ENCODE measurements at regions not wholly inside any gene's neighbourhood (a gene's known extent, or its start where the extent isn't known, plus 50 kb on each side); places are given as distances from the start of the nearest gene placed in this dataset.
"Not testable (repeated sequence)": the region's sequence is repeated elsewhere in the genome, so short reads cannot be mapped to it uniquely, and the experiment has no call there.

GRCh38 chr2:144117086-144117485 is 402.8 kb downstream of the ZEB2 start:
- DNase-seq, result no peak

GRCh38 chr2:144115739-144116291 is 404.1 kb downstream of the ZEB2 start:
- DNase-seq, result no peak

- no peak for DNase-seq
Observed at GRCh38 chr2:144114760-144115159, 405.2 kb downstream of the ZEB2 start.

- no peak for DNase-seq
Observed at GRCh38 chr2:144111437-144111836, 408.5 kb downstream of the ZEB2 start.

DNA sequence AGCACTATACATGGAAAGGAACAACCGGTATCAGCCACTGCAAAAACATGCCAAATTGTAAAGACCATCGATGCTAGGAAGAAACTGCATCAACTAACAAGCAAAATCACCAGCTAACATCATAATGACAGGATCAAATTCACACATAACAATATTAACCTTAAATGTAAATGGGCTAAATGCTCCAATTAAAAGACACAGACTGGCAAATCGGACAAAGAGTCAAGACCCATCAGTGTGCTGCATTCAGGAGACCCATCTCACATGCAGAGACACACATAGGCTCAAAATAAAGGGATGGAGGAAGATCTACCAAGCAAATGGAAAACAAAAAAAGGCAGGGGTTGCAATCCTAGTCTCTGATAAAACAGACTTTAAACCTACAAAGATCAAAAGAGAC is 413.8 kb downstream of the ZEB2 start:
- DNase-seq, result not testable (repeated sequence)

DNA sequence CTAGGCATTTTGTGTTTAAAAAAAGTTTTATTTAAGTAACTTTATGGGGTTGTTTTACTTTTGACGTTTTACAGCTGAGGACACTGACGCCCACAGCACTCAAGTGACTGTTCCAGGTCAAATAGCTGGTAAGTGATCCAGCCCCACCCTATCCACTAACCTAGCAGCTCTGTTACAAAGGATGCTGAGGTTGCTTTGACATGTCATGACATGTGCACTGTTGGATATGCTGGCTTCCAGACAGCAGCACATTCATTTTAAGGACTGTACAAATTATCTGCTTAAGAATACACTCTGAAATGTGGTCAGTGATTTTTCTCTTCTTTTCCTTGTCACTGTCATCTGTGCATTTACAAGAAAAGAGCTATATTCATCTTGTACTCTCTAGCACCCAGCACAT is 417.5 kb downstream of the ZEB2 start:
- DNase-seq, result no peak

DNA sequence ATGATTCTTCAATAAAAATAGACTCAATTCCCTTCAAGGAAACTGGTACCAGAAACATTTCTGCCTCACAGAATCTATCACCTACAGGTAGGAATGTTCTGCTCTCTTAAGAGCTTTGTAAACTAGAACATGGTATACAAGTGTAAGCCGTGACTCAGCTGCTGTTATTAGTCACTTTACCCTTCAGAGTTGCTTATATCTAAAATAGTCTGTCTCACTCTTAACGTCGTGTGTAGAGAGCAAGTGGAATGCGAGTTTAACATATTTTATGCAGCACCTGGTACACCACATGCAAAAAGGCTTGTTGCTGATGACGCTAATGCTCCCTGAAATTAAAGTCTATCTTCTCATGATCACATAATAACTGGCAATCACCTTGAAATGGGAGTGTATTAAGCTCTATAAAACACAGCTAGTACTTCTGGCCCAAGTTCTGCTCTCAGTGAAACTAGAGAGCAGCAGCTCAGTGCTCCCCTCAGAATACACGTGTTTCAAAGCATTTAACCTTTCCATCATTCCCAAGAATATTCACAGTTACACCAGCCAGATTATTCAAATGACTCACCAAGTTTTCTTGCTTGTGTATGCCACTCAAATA is 420.0 kb downstream of the ZEB2 start:
- no peak for DNase-seq

- DNase-seq, result no peak
Observed at GRCh38 chr2:144099340-144099739, 420.6 kb downstream of the ZEB2 start.

DNA sequence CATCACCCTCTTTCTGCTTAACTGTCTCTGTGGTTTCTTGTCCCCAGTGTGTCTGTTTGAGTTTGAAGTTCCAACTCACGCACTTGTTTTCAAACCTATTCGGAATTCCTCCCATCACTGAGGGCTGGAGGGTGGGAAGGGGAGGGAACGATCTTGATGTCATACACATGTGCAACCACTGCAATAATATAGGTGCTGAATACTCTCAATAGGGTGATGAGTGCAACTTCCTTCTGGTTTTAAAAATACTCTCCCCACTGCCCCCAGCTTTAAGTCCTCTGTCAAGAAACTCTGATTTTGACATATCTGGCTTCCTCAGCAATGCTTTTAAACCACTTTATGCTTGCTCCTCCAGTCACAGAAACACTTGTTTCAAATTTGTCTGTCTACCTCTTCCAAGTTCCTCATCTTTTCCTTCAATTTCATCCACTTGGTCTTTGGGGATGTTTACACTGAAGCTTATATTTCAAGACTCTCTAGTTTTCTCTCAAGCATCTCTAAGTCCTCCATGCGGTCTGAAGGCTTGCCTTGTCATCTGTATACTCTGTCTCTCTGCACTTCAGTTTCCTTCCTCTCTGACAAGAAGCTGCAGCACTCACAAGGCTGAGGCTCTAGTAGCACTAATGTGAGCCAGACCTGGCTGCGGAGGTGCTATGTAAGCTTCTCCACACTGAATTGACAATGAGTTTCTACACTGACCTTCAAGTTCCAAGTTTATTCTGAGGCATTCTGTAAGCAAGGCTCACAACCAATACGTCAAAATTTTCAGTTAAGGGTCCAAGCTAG is 422.3 kb downstream of the ZEB2 start:
- no peak for DNase-seq

- DNase-seq, result no peak
Observed at GRCh38 chr2:144096531-144096930, 423.4 kb downstream of the ZEB2 start.

GRCh38 chr2:144094408-144095151 is 425.3 kb downstream of the ZEB2 start:
- no peak for DNase-seq

- DNase-seq, result no peak
Observed at GRCh38 chr2:144091622-144092021, 428.3 kb downstream of the ZEB2 start.

GRCh38 chr2:144088863-144089262 is 431.1 kb downstream of the ZEB2 start:
- DNase-seq, result no peak

DNA sequence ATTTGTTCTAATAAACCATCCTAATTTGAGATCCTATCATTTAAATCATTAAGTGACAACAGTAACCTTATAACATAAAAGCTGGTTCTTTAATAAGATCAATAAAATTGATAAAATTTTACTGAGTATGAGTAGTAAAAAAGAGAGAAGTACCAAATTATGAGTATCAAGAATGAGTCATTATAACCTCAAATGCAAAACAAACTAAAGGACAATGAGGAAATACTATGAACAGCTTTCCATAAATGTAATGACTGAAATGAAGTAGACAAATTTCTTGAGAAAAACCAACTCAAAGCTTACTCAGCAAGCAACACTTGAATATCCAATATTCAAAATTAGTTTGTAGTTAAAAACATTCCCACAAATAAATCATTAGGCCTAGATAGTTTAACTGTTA is 433.0 kb downstream of the ZEB2 start:
- no peak for DNase-seq

DNA sequence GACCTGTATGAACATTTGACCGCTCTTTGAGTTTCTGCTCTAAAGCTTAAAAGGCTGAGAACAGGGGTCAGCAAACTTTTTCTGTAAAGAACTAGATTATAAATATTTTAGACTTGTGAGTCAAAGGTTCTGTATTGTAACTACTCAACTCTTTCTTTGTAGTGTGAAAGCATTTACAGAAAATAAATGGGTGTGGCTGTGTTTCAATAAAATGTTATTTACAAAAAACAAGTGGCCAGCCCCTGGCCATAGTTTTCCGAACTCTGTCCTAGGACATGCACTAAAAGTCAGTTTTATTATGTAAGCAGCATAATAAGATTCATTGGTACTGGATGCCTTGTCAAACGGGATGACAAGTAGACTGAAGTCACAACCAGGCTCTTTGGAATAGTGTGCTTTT is 434.9 kb downstream of the ZEB2 start:
- DNase-seq, result no peak

- DNase-seq, result no peak
Observed at GRCh38 chr2:144084114-144084661, 435.7 kb downstream of the ZEB2 start.

- no peak for DNase-seq
Observed at GRCh38 chr2:144083211-144083610, 436.7 kb downstream of the ZEB2 start.

GRCh38 chr2:144082777-144083176 is 437.1 kb downstream of the ZEB2 start:
- DNase-seq, result no peak

DNA sequence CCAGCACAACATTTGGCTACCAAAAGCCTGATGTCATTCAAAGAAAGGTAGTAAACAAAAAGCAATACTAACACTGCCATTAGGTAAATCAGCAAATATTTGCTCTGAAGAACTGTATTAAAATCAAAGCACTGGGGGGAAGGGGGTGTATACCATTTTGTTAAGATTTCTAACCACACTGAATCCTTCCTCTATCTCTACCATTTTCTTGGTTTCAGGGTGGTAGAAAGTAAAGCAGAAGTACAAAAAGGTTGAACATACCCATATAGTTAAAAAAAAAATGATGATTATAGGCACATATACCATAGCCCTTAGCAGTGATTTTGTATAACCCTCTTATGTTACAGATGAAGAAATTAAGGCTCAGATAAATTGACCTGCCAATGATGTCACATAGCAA is 437.6 kb downstream of the ZEB2 start:
- no peak for DNase-seq

GRCh38 chr2:144081272-144081671 is 438.6 kb downstream of the ZEB2 start:
- no peak for DNase-seq

GRCh38 chr2:144079803-144080202 is 440.1 kb downstream of the ZEB2 start:
- no peak for DNase-seq

- DNase-seq, result no peak
Observed at GRCh38 chr2:144078802-144079724, 440.9 kb downstream of the ZEB2 start.
